H1 (cell line): ENCODE measurements at regions not wholly inside any gene's neighbourhood (a gene's known extent, or its start where the extent isn't known, plus 50 kb on each side); places are given as distances from the start of the nearest gene placed in this dataset.

ENCODE experiments used
- CTCF ChIA-PET: fragments of 300-600 bp; sonication (Branson Sonifier 250); formaldehyde crosslinking; loops from one replicate; lab custom pipeline; 2021; ENCODE audit not compliant: partially characterized antibody; lab: Charles Lee
- POLR2A ChIA-PET: fragments of 300-600 bp; sonication (Branson Sonifier 250); formaldehyde crosslinking; loops from one replicate; lab custom pipeline; 2021; ENCODE audit warnings: inconsistent platforms; ENCODE audit not compliant: partially characterized antibody; lab: Charles Lee
- DNase-seq, 2 experiments: peaks; one replicate each; pipeline versions ENCODE4 v3.0.0 to v3.0.0-alpha.2; 2010 to 2022; ENCODE audit warnings: low spot score in 2 of 2, low read depth in 1 of 2, mixed read lengths in 1 of 2
- FAIRE-seq: peaks from 2 replicates; lab custom pipeline; 2011; peaks lifted over from hg19 to GRCh38; lab: Jason Lieb, UNC
- H2AFZ ChIP-seq: 2 replicates; pipeline ENCODE4 v1.8.1; 2012; ENCODE audit warnings: low read length, inconsistent platforms
- H2AK5ac ChIP-seq: 2 replicates; pipeline ENCODE4 v1.6.1; 2013; ENCODE audit warnings: low read depth, low read length
- H2BK120ac ChIP-seq: replicated peaks from 2 replicates; pipeline ENCODE3; 2013; ENCODE audit warnings: low read depth, low read length, inconsistent platforms
- H2BK12ac ChIP-seq: 2 replicates; pipeline ENCODE4 v1.6.1; 2013; ENCODE audit warnings: low read depth, low read length
- H2BK15ac ChIP-seq: 2 replicates; pipeline ENCODE4 v1.6.1; 2013; ENCODE audit warnings: low read length
- H2BK20ac ChIP-seq: 2 replicates; pipeline ENCODE4 v1.6.1; 2013; ENCODE audit warnings: low read length
- H2BK5ac ChIP-seq: 2 replicates; pipeline ENCODE4 v1.6.1; 2013; ENCODE audit warnings: low read depth, low read length
- H3K14ac ChIP-seq: 2 replicates; pipeline ENCODE4 v1.6.1; 2013; ENCODE audit warnings: inconsistent platforms; ENCODE audit not compliant: insufficient read length
- H3K18ac ChIP-seq: 2 replicates; pipeline ENCODE4 v1.6.1; 2013; ENCODE audit warnings: low read length; ENCODE audit errors: extremely low read depth
- H3K23ac ChIP-seq: 2 replicates; pipeline ENCODE4 v1.6.1; 2013; ENCODE audit warnings: inconsistent platforms; ENCODE audit not compliant: insufficient read length
- H3K23me2 ChIP-seq: 2 replicates; pipeline ENCODE4 v1.6.1; 2013; ENCODE audit warnings: low read depth, low read length
- H3K27ac ChIP-seq: 2 replicates; pipeline ENCODE4 v1.6.1; 2011; ENCODE audit warnings: low read depth, low read length, inconsistent platforms
- H3K27me3 ChIP-seq, 4 experiments: replicated peaks in 1 of 4; 1 replicate in 1 of 4; 2 replicates in 3 of 4; pipeline versions ENCODE4 v1.6.1 to v1.8.1; 2011 to 2013; ENCODE audit warnings: low read length in 3 of 4, mild to moderate bottlenecking in 3 of 4, inconsistent platforms in 2 of 4, mixed read lengths in 2 of 4, moderate library complexity in 1 of 4; ENCODE audit not compliant: control insufficient read depth in 3 of 4, insufficient read depth in 3 of 4; ENCODE audit errors: extremely low read depth in 1 of 4
- H3K36me3 ChIP-seq, 4 experiments: 2 replicates each; pipeline versions ENCODE4 v1.6.1 to v1.8.1; 2011 to 2013; ENCODE audit warnings: mild to moderate bottlenecking in 4 of 4, low read length in 3 of 4, moderate library complexity in 2 of 4, control low read depth in 1 of 4, inconsistent platforms in 1 of 4; ENCODE audit not compliant: insufficient read depth in 4 of 4, control insufficient read depth in 2 of 4
- H3K4ac ChIP-seq: replicated peaks from 2 replicates; pipeline ENCODE3; 2013; ENCODE audit warnings: low read length, low read depth, mixed read lengths, inconsistent platforms; ENCODE audit not compliant: insufficient read length
- H3K4me1 ChIP-seq, 4 experiments: replicated peaks in 1 of 4; 1 replicate in 1 of 4; 2 replicates in 3 of 4; pipeline versions ENCODE4 v1.6.1 to v1.8.1; 2011 to 2013; ENCODE audit warnings: low read length in 3 of 4, inconsistent platforms in 2 of 4, mixed read lengths in 1 of 4; ENCODE audit not compliant: insufficient read depth in 4 of 4, control insufficient read depth in 3 of 4
- H3K4me2 ChIP-seq, 2 experiments: 2 replicates each; pipeline versions ENCODE4 v1.6.1 to v1.8.1; 2011 to 2013; ENCODE audit warnings: low read depth in 2 of 2, low read length in 2 of 2, control low read depth in 1 of 2, inconsistent platforms in 1 of 2, mild to moderate bottlenecking in 1 of 2; ENCODE audit not compliant: insufficient read depth in 1 of 2
- H3K4me3 ChIP-seq, 4 experiments: fragments of 200-600, 300-600 bp in 1 of 4; sonication (generic), shearing (Covaris generic), sonication (Bioruptor Twin) in 1 of 4; 2 replicates each; pipeline versions ENCODE4 v1.5.1 to v1.8.1; 2011 to 2016; ENCODE audit warnings: low read length in 4 of 4, low read depth in 3 of 4, control low read depth in 2 of 4, inconsistent platforms in 2 of 4, mild to moderate bottlenecking in 2 of 4, mixed read lengths in 1 of 4, moderate library complexity in 1 of 4; ENCODE audit not compliant: insufficient read depth in 2 of 4; ENCODE audit errors: extremely low read depth in 1 of 4
- H3K56ac ChIP-seq: replicated peaks from 2 replicates; pipeline ENCODE3; 2013; ENCODE audit warnings: low read depth, mild to moderate bottlenecking, mixed read lengths, low read length, inconsistent platforms; ENCODE audit not compliant: insufficient read length
- H3K79me1 ChIP-seq: 2 replicates; pipeline ENCODE4 v1.6.1; 2013; ENCODE audit warnings: low read depth, low read length, control low read depth
- H3K79me2 ChIP-seq, 2 experiments: 2 replicates each; pipeline versions ENCODE4 v1.6.1 to v1.8.1; 2012 to 2013; ENCODE audit warnings: low read length in 2 of 2, mild to moderate bottlenecking in 2 of 2, inconsistent platforms in 1 of 2; ENCODE audit not compliant: insufficient read depth in 2 of 2, control insufficient read depth in 1 of 2
- H3K9ac ChIP-seq, 4 experiments: replicated peaks in 1 of 4; 1 replicate in 1 of 4; 2 replicates in 3 of 4; pipeline versions ENCODE4 v1.6.1 to v1.8.1; 2011 to 2013; ENCODE audit warnings: low read depth in 3 of 4, low read length in 3 of 4, control low read depth in 2 of 4, mild to moderate bottlenecking in 2 of 4, moderate library complexity in 2 of 4, inconsistent platforms in 1 of 4; ENCODE audit errors: extremely low read depth in 1 of 4
- H3K9me3 ChIP-seq, 2 experiments: 2 replicates each; pipeline versions ENCODE4 v1.6.1 to v1.8.1; 2012 to 2013; ENCODE audit warnings: mild to moderate bottlenecking in 2 of 2, moderate library complexity in 2 of 2, control low read depth in 1 of 2, inconsistent platforms in 1 of 2, low read depth in 1 of 2, low read length in 1 of 2, mixed read lengths in 1 of 2; ENCODE audit not compliant: insufficient read depth in 2 of 2
- H4K20me1 ChIP-seq, 2 experiments: replicated peaks in 1 of 2; 2 replicates each; pipeline versions ENCODE3 to v1.8.1; 2011 to 2013; ENCODE audit warnings: inconsistent platforms in 2 of 2, low read length in 2 of 2, mild to moderate bottlenecking in 1 of 2; ENCODE audit not compliant: insufficient read depth in 2 of 2, control insufficient read depth in 1 of 2
- H4K5ac ChIP-seq: 2 replicates; pipeline ENCODE4 v1.6.1; 2013; ENCODE audit warnings: low read length, low read depth, mixed read lengths, inconsistent platforms; ENCODE audit not compliant: insufficient read length
- H4K8ac ChIP-seq: 2 replicates; pipeline ENCODE4 v1.8.0; 2013; ENCODE audit warnings: mild to moderate bottlenecking, moderate library complexity, low read length, inconsistent platforms; ENCODE audit not compliant: insufficient read depth; ENCODE audit errors: extremely low read depth
- H4K91ac ChIP-seq: replicated peaks from 2 replicates; pipeline ENCODE3; 2013; ENCODE audit warnings: low read length, mixed read lengths, inconsistent platforms; ENCODE audit not compliant: insufficient read length
- CEBPB ChIP-seq: IDR thresholded peaks from 2 replicates; pipeline ENCODE4 v1.6.1; 2012; ENCODE audit warnings: low read depth, low read length
- CTBP2 ChIP-seq: IDR thresholded peaks from 2 replicates; pipeline ENCODE4 v1.7.0; 2011; ENCODE audit warnings: borderline replicate concordance, mild to moderate bottlenecking, moderate library complexity, mixed read lengths, low read length; ENCODE audit not compliant: insufficient read depth, insufficient read length
- GABPA ChIP-seq: IDR thresholded peaks from 2 replicates; pipeline ENCODE4 v1.6.1; 2011; ENCODE audit warnings: mild to moderate bottlenecking, low read length, moderate library complexity, borderline replicate concordance; ENCODE audit not compliant: insufficient read depth
- GTF2F1 ChIP-seq: IDR thresholded peaks from 2 replicates; pipeline ENCODE4 v1.6.1; 2012; ENCODE audit warnings: low read depth, low read length, improper control_type of control experiment, borderline replicate concordance
- MAFK ChIP-seq: IDR thresholded peaks from 2 replicates; pipeline ENCODE4 v1.6.1; 2012; ENCODE audit warnings: low read depth, mild to moderate bottlenecking, improper control_type of control experiment, low read length
- TEAD4 ChIP-seq: IDR thresholded peaks from 2 replicates; pipeline ENCODE4 v1.6.1; 2012; ENCODE audit warnings: low read depth, low read length, inconsistent platforms, mixed read lengths
- YY1 ChIP-seq: IDR thresholded peaks from 2 replicates; pipeline ENCODE4 v1.6.1; 2011; ENCODE audit warnings: low read depth, mild to moderate bottlenecking, low read length
- WGBS, 2 experiments: shearing (Covaris generic) in 1 of 2; methylation state at CpG; one replicate each; pipeline versions ENCODE4 v1.1.6 to v1.1.7; 2013 to 2015; ENCODE audit warnings: low lambda C conversion rate in 2 of 2, mixed read lengths in 2 of 2, inconsistent platforms in 1 of 2, low coverage in 1 of 2, missing lambda C conversion rate in 1 of 2; ENCODE audit not compliant: insufficient replicate concordance in 2 of 2, insufficient coverage in 1 of 2, insufficient read length in 1 of 2; ENCODE audit errors: extremely low coverage in 1 of 2, missing lambda C conversion rate in 1 of 2; 5-methylcytosine and 5-hydroxymethylcytosine counted together

- no peak overlapping the region for H3K4ac ChIP-seq
- no peaks in the 10 kb centered on the region for H3K23me2 ChIP-seq
- POLR2A ChIA-PET: no interaction called here
- H2BK5ac ChIP-seq: no peak overlapping the region
- H3K27ac ChIP-seq: no peak overlapping the region
- H4K5ac ChIP-seq: no peak overlapping the region
- no peak overlapping the region for H2AK5ac ChIP-seq
- no peak overlapping the region for H3K18ac ChIP-seq
- H3K4me3 ChIP-seq: no peak overlapping the region
- no peaks in the 10 kb centered on the region for H3K27me3 ChIP-seq
- H3K79me1 ChIP-seq: no peaks in the 10 kb centered on the region
- H3K14ac ChIP-seq: no peak overlapping the region
- no peaks in the 10 kb centered on the region for H3K79me2 ChIP-seq
- H4K20me1 ChIP-seq: no peaks in the 10 kb centered on the region
- 97% methylated on average over 3 of the region's 3 CpGs; no CpG with 5 or more reads in 1 of the 2 experiments for WGBS, 2 experiments
- H2BK120ac ChIP-seq: no peak overlapping the region
- no peak overlapping the region for H2BK15ac ChIP-seq
- H2BK20ac ChIP-seq: no peak overlapping the region
- no peaks in the 10 kb centered on the region for H3K9me3 ChIP-seq
- CTCF ChIA-PET: interaction anchor here (1.0 kb wide), 1 partner anchor 117 kb away, joined by 3 read pairs; no protein-coding TSS in a partner anchor
- no peak overlapping the region for H4K8ac ChIP-seq
- H2AFZ ChIP-seq: no peak overlapping the region
- H2BK12ac ChIP-seq: no peak overlapping the region
- H3K56ac ChIP-seq: no peak overlapping the region
- no peak overlapping the region for H3K23ac ChIP-seq
- FAIRE-seq (no peak), DNase-seq (no peak)
- H3K36me3 ChIP-seq: no peaks in the 10 kb centered on the region
- no peaks in the 10 kb centered on the region for H3K4me1 ChIP-seq
- H3K4me2 ChIP-seq: no peak overlapping the region
- no peak overlapping the region for H4K91ac ChIP-seq
- no peak overlapping the region for H3K9ac ChIP-seq
- no peak for TF ChIP-seq GTF2F1
- no peak for TF ChIP-seq GABPA
- TF ChIP-seq MAFK: no peak
- no peak for TF ChIP-seq YY1
- no peak for TF ChIP-seq TEAD4
- TF ChIP-seq CTBP2: no peak
- no peak for TF ChIP-seq CEBPB
Measured at GRCh38 chr10:10514797-10515196, 502.9 kb upstream of the CELF2 start.
